HG03139 (cell line): ENCODE measurements at regions not wholly inside any gene's neighbourhood (a gene's known extent, or its start where the extent isn't known, plus 50 kb on each side); places are given as distances from the start of the nearest gene placed in this dataset.

ENCODE experiments used
- ATAC-seq: cut with Tn5 transposase; IDR thresholded peaks from one replicate; pipeline ENCODE4 v1.9.1; 2021; ENCODE audit not compliant: unreplicated experiment

GRCh38 chr1:4268262-4268888, 368.3 kb upstream of the C1orf174 start:
- no peak for ATAC-seq

GRCh38 chr1:4268889-4269284, 368.8 kb upstream of the C1orf174 start:
- ATAC-seq: no peak

- no peak for ATAC-seq
Measured at GRCh38 chr1:4269330-4269729, 369.3 kb upstream of the C1orf174 start.

- no peak for ATAC-seq
Measured at GRCh38 chr1:4269952-4270570, 370.0 kb upstream of the C1orf174 start.

- ATAC-seq: no peak
Measured at GRCh38 chr1:4270651-4271337, 370.7 kb upstream of the C1orf174 start.

- ATAC-seq: no peak
Measured at GRCh38 chr1:4271338-4271998, 371.4 kb upstream of the C1orf174 start.

- ATAC-seq: no peak
Measured at GRCh38 chr1:4272568-4272967, 372.5 kb upstream of the C1orf174 start.

- no peak for ATAC-seq
Measured at GRCh38 chr1:4273243-4273642, 373.2 kb upstream of the C1orf174 start.

GRCh38 chr1:4273747-4274146, 373.7 kb upstream of the C1orf174 start:
- ATAC-seq: no peak

GRCh38 chr1:4275083-4275482, 375.0 kb upstream of the C1orf174 start:
- no peak for ATAC-seq

- ATAC-seq: no peak
Measured at GRCh38 chr1:4276238-4276637, 376.2 kb upstream of the C1orf174 start.

- ATAC-seq: no peak
Measured at GRCh38 chr1:4277598-4277997, 376.8 kb upstream of the AJAP1 start.

GRCh38 chr1:4284976-4285375, 369.4 kb upstream of the AJAP1 start:
- no peak for ATAC-seq

GRCh38 chr1:4292861-4293260, 361.5 kb upstream of the AJAP1 start:
- no peak for ATAC-seq

GRCh38 chr1:4298361-4299083, 355.9 kb upstream of the AJAP1 start:
- no peak for ATAC-seq

GRCh38 chr1:4301007-4301406, 353.4 kb upstream of the AJAP1 start:
- ATAC-seq: no peak

- no peak for ATAC-seq
Measured at GRCh38 chr1:4303303-4303702, 351.1 kb upstream of the AJAP1 start.

- no peak for ATAC-seq
Measured at GRCh38 chr1:4305526-4306301, 348.7 kb upstream of the AJAP1 start.

GRCh38 chr1:4306559-4307467, 347.6 kb upstream of the AJAP1 start:
- no peak for ATAC-seq

GRCh38 chr1:4307468-4307845, 347.0 kb upstream of the AJAP1 start:
- ATAC-seq: no peak
